Transverse colon (tissue), 4 donors: ENCODE measurements at regions not wholly inside any gene's neighbourhood (a gene's known extent, or its start where the extent isn't known, plus 50 kb on each side); places are given as distances from the start of the nearest gene placed in this dataset.

ENCODE experiments used
- DNase-seq: peaks from one replicate; pipeline ENCODE4 v3.0.0-alpha.2; 2019
- H3K27ac ChIP-seq, 4 donors: fragments of 200-600 bp; sonication (generic); 2 replicates each; pipeline ENCODE4 v1.5.1; 2016 to 2018; ENCODE audit warnings: inconsistent platforms in 4 of 4
- H3K27me3 ChIP-seq: fragments of 200-600 bp; sonication (generic); 2 replicates; pipeline ENCODE4 v1.5.1; 2017; ENCODE audit warnings: inconsistent platforms
- H3K36me3 ChIP-seq, 4 donors: fragments of 200-600 bp; sonication (generic); 2 replicates each; pipeline ENCODE4 v1.5.1; 2017 to 2019; ENCODE audit warnings: inconsistent platforms in 4 of 4
- H3K4me1 ChIP-seq, 4 donors: fragments of 200-600 bp; sonication (generic); 2 replicates each; pipeline ENCODE4 v1.5.1; 2017 to 2020; ENCODE audit warnings: inconsistent platforms in 4 of 4
- H3K4me3 ChIP-seq, 4 donors: fragments of 200-600 bp; sonication (generic); 1 replicate in 1 of 4; 2 replicates in 3 of 4; pipeline versions ENCODE4 v1.5.1 to v1.6.1; 2017 to 2019; ENCODE audit warnings: inconsistent platforms in 4 of 4
- H3K9me3 ChIP-seq, 2 donors: fragments of 200-600 bp; sonication (generic); 2 replicates each; pipeline ENCODE4 v1.5.1; 2017 to 2019; ENCODE audit warnings: inconsistent platforms in 2 of 2
- EP300 ChIP-seq: sonication (generic); formaldehyde crosslinking; IDR thresholded peaks from one replicate; pipeline ENCODE4 v1.6.1; 2017; ENCODE audit warnings: antibody characterized with exemption, low read depth
- POLR2A ChIP-seq: fragments of 450-650 bp; IDR thresholded peaks from one replicate; pipeline ENCODE4 v1.6.1; 2016; ENCODE audit warnings: antibody characterized with exemption, mild to moderate bottlenecking, moderate library complexity
- POLR2AphosphoS5 ChIP-seq, 3 donors: sonication (generic); formaldehyde crosslinking; IDR thresholded peaks; one replicate each; pipeline ENCODE4 v1.6.1; 2016; ENCODE audit warnings: antibody characterized with exemption in 3 of 3
- WGBS, 2 donors: methylation state at CpG; one replicate each; pipeline ENCODE4 v1.1.5; 2018; ENCODE audit warnings: low coverage in 1 of 2; 5-methylcytosine and 5-hydroxymethylcytosine counted together
- in situ Hi-C, 4 donors: fragments of 200-750 bp; cut with MboI; loops; one replicate each; pipeline versions ENCODE4 v1.15.0 to v1.15.1; 2017; ENCODE audit warnings: low sequenced_read_pairs in 3 of 4, low pct_ligation_motif_present in 1 of 4, low pct_unique_long_range_greater_than_20kb in 1 of 4
- intact Hi-C: fragments of 100-400 bp; cut with DNase I; formaldehyde crosslinking; loops from one replicate; pipeline ENCODE4 v1.15.1; 2023; ENCODE audit warnings: low total_unique reads
- TF ChIP-seq, protein P1 (sequence below), 5 experiments: fragments of 200-600 bp in 3 of 5; fragments of 450-650 bp in 2 of 5; sonication (generic) in 3 of 5; IDR thresholded peaks; 1 replicate in 2 of 5; 2 replicates in 3 of 5; pipeline ENCODE4 v1.5.1; 2016 to 2017; ENCODE audit warnings: antibody characterized with exemption in 5 of 5, inconsistent platforms in 3 of 5, mild to moderate bottlenecking in 2 of 5, moderate library complexity in 1 of 5

GRCh38 chr13:22009937-22010336 is 339.1 kb downstream of the FGF9 start:
- peaks cover 0 to 15% (median 2%) of the 10 kb centered on the region in 4 donors for H3K4me1 ChIP-seq
- 84 to 92% methylated on average over 5 to 6 of the region's 6 CpGs for WGBS, 2 donors
- no peak overlapping the region for H3K27ac ChIP-seq
- H3K27me3 ChIP-seq: no peaks in the 10 kb centered on the region
- in situ Hi-C loops: no loop called here
- H3K36me3 ChIP-seq: no peaks in the 10 kb centered on the region
- no peak overlapping the region for H3K4me3 ChIP-seq
- TF ChIP-seq EP300 (no peak), POLR2A (no peak), POLR2AphosphoS5 (IDR thresholded peaks at IDR 0.05) (no peak)
- TF ChIP-seq, protein P1, sequence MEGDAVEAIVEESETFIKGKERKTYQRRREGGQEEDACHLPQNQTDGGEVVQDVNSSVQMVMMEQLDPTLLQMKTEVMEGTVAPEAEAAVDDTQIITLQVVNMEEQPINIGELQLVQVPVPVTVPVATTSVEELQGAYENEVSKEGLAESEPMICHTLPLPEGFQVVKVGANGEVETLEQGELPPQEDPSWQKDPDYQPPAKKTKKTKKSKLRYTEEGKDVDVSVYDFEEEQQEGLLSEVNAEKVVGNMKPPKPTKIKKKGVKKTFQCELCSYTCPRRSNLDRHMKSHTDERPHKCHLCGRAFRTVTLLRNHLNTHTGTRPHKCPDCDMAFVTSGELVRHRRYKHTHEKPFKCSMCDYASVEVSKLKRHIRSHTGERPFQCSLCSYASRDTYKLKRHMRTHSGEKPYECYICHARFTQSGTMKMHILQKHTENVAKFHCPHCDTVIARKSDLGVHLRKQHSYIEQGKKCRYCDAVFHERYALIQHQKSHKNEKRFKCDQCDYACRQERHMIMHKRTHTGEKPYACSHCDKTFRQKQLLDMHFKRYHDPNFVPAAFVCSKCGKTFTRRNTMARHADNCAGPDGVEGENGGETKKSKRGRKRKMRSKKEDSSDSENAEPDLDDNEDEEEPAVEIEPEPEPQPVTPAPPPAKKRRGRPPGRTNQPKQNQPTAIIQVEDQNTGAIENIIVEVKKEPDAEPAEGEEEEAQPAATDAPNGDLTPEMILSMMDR (IDR thresholded peaks at IDR 0.05): no peak
- intact Hi-C loops: no loop called here
- no peak for DNase-seq
- no peaks in the 10 kb centered on the region for H3K9me3 ChIP-seq

- Histone ChIP-seq H3K4me1 (peaks cover 0 to 15% (median 2%) of the 10 kb centered on the region in 4 donors), H3K36me3 (no peaks in the 10 kb centered on the region), H3K27ac (no peak overlapping the region), H3K9me3 (no peaks in the 10 kb centered on the region), H3K27me3 (no peaks in the 10 kb centered on the region), H3K4me3 (no peak overlapping the region)
- intact Hi-C loops (no loop called here), in situ Hi-C loops (no loop called here)
- 6 to 32% methylated on average over 2 of the region's 2 CpGs for WGBS, 2 donors
- DNase-seq: no peak
- no peak for TF ChIP-seq POLR2A
These were observed 341.8 kb downstream of the FGF9 start for GRCh38 chr13:22012686-22013085.

DNA sequence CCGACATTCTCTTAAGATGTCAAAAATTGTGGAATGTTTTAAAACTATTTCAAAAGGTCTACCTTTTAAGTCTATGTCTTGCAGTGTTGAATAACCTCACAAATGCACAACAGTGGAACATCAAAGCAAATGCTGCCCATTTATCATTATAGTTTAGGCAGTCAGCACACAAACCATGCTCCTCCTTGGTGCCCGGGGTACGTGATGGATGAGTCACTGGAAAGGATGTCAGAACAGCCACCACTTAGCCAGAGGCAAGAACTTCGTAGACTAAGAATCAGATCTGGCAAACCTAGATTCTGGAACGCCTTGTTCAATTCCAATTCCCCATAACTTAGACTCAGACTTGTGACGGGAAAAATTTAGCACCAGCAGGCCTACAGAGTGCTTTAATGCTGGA is 343.6 kb downstream of the FGF9 start:
- no peak for DNase-seq
- in situ Hi-C loops: no loop called here
- TF ChIP-seq POLR2A: no peak
- no peak for TF ChIP-seq EP300
- TF ChIP-seq POLR2AphosphoS5 (IDR thresholded peaks at IDR 0.05): no peak
- TF ChIP-seq, protein P1 (IDR thresholded peaks at IDR 0.05): no peak
- no peaks in the 10 kb centered on the region for H3K9me3 ChIP-seq
- 8 to 36% methylated on average over 2 to 6 of the region's 6 CpGs for WGBS, 2 donors
- H3K27me3 ChIP-seq: no peaks in the 10 kb centered on the region
- intact Hi-C loops: no loop called here
- H3K36me3 ChIP-seq: no peaks in the 10 kb centered on the region
- peaks cover 0 to 15% (median 2%) of the 10 kb centered on the region in 4 donors for H3K4me1 ChIP-seq
- H3K27ac ChIP-seq: no peak overlapping the region
- H3K4me3 ChIP-seq: no peak overlapping the region

GRCh38 chr13:22017226-22017625 is 346.4 kb downstream of the FGF9 start:
- TF ChIP-seq, protein P1 (IDR thresholded peaks at IDR 0.05): no peak
- TF ChIP-seq POLR2AphosphoS5 (IDR thresholded peaks at IDR 0.05): no peak
- no peak for TF ChIP-seq EP300
- TF ChIP-seq POLR2A: no peak
- in situ Hi-C loops (no loop called here), intact Hi-C loops (no loop called here)
- Histone ChIP-seq H3K4me3 (no peak overlapping the region), H3K9me3 (no peaks in the 10 kb centered on the region), H3K27ac (no peak overlapping the region), H3K27me3 (no peaks in the 10 kb centered on the region), H3K36me3 (no peaks in the 10 kb centered on the region), H3K4me1 (peaks cover 0 to 10% (median 2%) of the 10 kb centered on the region in 4 donors)
- DNase-seq: no peak
- WGBS, 2 donors: 31 to 36% methylated on average over 3 of the region's 3 CpGs
